ENCODE measurements at regions not wholly inside any gene's neighbourhood (a gene's known extent, or its start where the extent isn't known, plus 50 kb on each side); places are given as distances from the start of the nearest gene placed in this dataset.

GRCh38 chr2:103804013-103804412 lies 1042.2 kb downstream of the TMEM182 start:
- TF ChIP-seq CTCF (conservative IDR thresholded peaks at IDR 0.05 in 1 of 2, IDR thresholded peaks at IDR 0.05 in 1 of 2; ENCODE audit: low read depth in 1 of 2, low read length in 2 of 2) (no peak), EZH2 (IDR thresholded peaks at IDR 0.05; ENCODE audit: low read length, missing control alignments) (no peak)

Data from fibroblast of lung (primary cell).